ENCODE measurements at regions not wholly inside any gene's neighbourhood (a gene's known extent, or its start where the extent isn't known, plus 50 kb on each side); places are given as distances from the start of the nearest gene placed in this dataset.

DNA sequence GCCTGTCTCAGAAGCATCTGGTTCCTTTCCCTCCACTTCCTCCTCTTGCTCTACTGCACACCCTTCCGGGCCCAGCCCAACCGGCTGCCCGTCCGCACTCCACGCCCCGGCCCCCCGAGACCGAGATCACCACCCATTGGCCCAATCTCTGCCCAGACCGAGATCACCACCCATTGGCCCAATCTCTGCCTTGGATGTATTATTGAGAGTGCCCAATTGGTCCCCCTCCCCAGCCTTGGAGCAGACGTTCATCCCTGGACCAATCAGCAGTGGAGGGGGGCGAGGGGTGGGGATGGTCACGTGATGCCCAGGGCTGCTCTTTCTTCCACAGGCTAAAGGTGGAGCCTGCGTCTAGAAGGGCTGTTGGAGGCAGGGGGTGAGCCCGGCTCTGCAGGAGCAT lies 75.6 kb upstream of the TMEM132C start:
- TF ChIP-seq CTCF (IDR thresholded peaks at IDR 0.05; ENCODE audit: borderline replicate concordance, insufficient read depth, low read depth, low read length), result no peak
- no peak overlapping the region for H3K4me3 ChIP-seq (ENCODE audit: low read depth, low read length)

DNA sequence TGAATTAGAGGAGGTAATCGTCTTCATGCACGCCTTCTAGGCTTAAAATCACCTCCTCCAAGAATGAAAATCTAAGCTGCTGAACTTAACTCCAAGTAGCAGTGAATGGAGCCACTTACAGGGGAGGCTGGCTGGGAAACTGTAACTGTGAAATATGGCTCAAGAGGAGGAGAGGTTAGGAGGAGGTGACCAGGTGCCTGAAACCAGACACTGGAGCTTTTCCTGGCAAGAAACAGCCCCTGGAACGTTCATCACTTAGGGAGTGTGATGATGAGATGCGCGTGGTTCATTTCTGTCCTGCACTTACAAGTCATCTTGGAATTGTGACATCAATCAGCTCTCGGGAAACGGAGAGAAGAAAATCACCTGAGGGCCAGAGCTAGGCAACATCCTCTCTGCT lies 62.3 kb upstream of the TMEM132C start:
- H3K4me3 ChIP-seq (ENCODE audit: low read depth, low read length), result no peak overlapping the region

GRCh38 chr12:128205145-128205544 lies 61.8 kb upstream of the TMEM132C start:
- TF ChIP-seq CTCF (IDR thresholded peaks at IDR 0.05; ENCODE audit: borderline replicate concordance, insufficient read depth, low read depth, low read length), result no peak
- H3K4me3 ChIP-seq (ENCODE audit: low read depth, low read length), result no peak overlapping the region

More for the DNA sequence above, 62.3 kb upstream of the TMEM132C start:
- TF ChIP-seq CTCF (IDR thresholded peaks at IDR 0.05; ENCODE audit: borderline replicate concordance, insufficient read depth, low read depth, low read length), result no peak

GRCh38 chr12:128205758-128206157 lies 61.2 kb upstream of the TMEM132C start:
- H3K4me3 ChIP-seq (ENCODE audit: low read depth, low read length), result no peak overlapping the region
- TF ChIP-seq CTCF (IDR thresholded peaks at IDR 0.05; ENCODE audit: borderline replicate concordance, insufficient read depth, low read depth, low read length), result no peak

All from GM12875 (cell line).